Hepatocyte (in vitro differentiated cells): ENCODE measurements at regions not wholly inside any gene's neighbourhood (a gene's known extent, or its start where the extent isn't known, plus 50 kb on each side); places are given as distances from the start of the nearest gene placed in this dataset.

Experiments
- DNase-seq: peaks from one replicate; pipeline ENCODE4 v3.0.0-alpha.2; 2016; ENCODE audit warnings: low spot score
- H2AFZ ChIP-seq: fragments of 200-600 bp; sonication (generic); 2 replicates; pipeline ENCODE4 v1.6.0; 2016; ENCODE audit warnings: antibody characterized with exemption, mild to moderate bottlenecking
- H3K27ac ChIP-seq: fragments of 200-600 bp; sonication (generic); 2 replicates; pipeline ENCODE4 v1.5.1; 2016; ENCODE audit warnings: mild to moderate bottlenecking
- H3K27me3 ChIP-seq: fragments of 200-600 bp; sonication (generic); 2 replicates; pipeline ENCODE4 v1.6.1; 2016
- H3K36me3 ChIP-seq: fragments of 200-600 bp; sonication (generic); replicated peaks from 2 replicates; pipeline ENCODE4 v1.5.1; 2016; ENCODE audit warnings: low read depth; ENCODE audit not compliant: insufficient read depth
- H3K4me1 ChIP-seq: fragments of 200-600 bp; sonication (generic); 2 replicates; pipeline ENCODE4 v1.5.1; 2016; ENCODE audit warnings: mild to moderate bottlenecking, moderate library complexity; ENCODE audit not compliant: insufficient read depth
- H3K4me2 ChIP-seq: fragments of 200-600 bp; sonication (generic); 2 replicates; pipeline ENCODE4 v1.6.0; 2016
- H3K4me3 ChIP-seq: fragments of 200-600 bp; sonication (generic); 2 replicates; pipeline ENCODE4 v1.5.1; 2016; ENCODE audit warnings: mild to moderate bottlenecking
- H3K79me2 ChIP-seq: fragments of 200-600 bp; sonication (generic); 2 replicates; pipeline ENCODE4 v1.6.0; 2017; ENCODE audit warnings: mild to moderate bottlenecking
- H3K9me2 ChIP-seq: fragments of 200-600 bp; sonication (generic); replicated peaks from 2 replicates; pipeline ENCODE4 v1.6.0; 2017; ENCODE audit warnings: mild to moderate bottlenecking; ENCODE audit not compliant: insufficient read depth
- H3K9me3 ChIP-seq: fragments of 200-600 bp; sonication (generic); 2 replicates; pipeline ENCODE4 v1.5.1; 2016; ENCODE audit warnings: low read depth, mild to moderate bottlenecking
- H4K20me1 ChIP-seq: fragments of 200-600 bp; sonication (generic); 2 replicates; pipeline ENCODE4 v1.6.0; 2016; ENCODE audit warnings: mild to moderate bottlenecking; ENCODE audit not compliant: insufficient read depth, poor library complexity, severe bottlenecking
- EZH2 ChIP-seq: fragments of 200-600 bp; sonication (generic); IDR thresholded peaks from 2 replicates; pipeline ENCODE4 v1.6.1; 2016; ENCODE audit warnings: antibody characterized with exemption, mild to moderate bottlenecking, borderline replicate concordance
- EZH2phosphoT487 ChIP-seq: fragments of 200-600 bp; sonication (generic); IDR thresholded peaks from one replicate; pipeline ENCODE4 v1.6.1; 2018; ENCODE audit warnings: antibody characterized with exemption, mild to moderate bottlenecking, low read depth, moderate library complexity; ENCODE audit not compliant: unreplicated experiment, severe bottlenecking
- WGBS: methylation state at CpG from one replicate; pipeline ENCODE4 v1.1.6; 2016; ENCODE audit warnings: low lambda C conversion rate; ENCODE audit errors: missing lambda C conversion rate; 5-methylcytosine and 5-hydroxymethylcytosine counted together
- TF ChIP-seq, protein P1 (sequence below): fragments of 200-600 bp; sonication (generic); IDR thresholded peaks from 2 replicates; pipeline ENCODE4 v1.5.1; 2016; ENCODE audit warnings: antibody characterized with exemption, mild to moderate bottlenecking; ENCODE audit not compliant: poor library complexity

DNA sequence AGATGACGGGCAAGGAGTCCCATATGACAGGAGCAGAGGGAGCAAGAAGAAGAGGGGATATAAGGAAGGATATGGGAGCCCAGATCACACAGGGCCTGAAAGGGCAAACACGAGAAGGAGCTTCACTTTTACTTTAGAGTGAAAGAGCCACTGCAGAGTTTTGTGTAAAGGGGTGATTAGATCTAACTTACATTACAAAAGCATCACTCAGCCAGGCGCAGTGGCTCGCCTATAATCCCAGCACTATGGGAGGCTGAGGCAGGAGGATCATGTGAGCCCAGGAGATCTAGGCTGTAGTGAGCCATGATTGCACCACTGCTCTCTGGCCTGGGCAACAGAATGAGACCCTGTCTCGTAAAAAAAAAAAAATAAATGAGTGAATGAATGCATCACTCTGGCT, 91.1 kb downstream of the MPP7 start:
- H3K36me3 ChIP-seq, result no peaks in the 10 kb centered on the region
- H3K79me2 ChIP-seq, result no peaks in the 10 kb centered on the region
- H3K27me3 ChIP-seq, result no peaks in the 10 kb centered on the region
- H2AFZ ChIP-seq, result no peak overlapping the region
- H3K4me1 ChIP-seq, result peaks cover 6% of the 10 kb centered on the region
- TF ChIP-seq, protein P1, sequence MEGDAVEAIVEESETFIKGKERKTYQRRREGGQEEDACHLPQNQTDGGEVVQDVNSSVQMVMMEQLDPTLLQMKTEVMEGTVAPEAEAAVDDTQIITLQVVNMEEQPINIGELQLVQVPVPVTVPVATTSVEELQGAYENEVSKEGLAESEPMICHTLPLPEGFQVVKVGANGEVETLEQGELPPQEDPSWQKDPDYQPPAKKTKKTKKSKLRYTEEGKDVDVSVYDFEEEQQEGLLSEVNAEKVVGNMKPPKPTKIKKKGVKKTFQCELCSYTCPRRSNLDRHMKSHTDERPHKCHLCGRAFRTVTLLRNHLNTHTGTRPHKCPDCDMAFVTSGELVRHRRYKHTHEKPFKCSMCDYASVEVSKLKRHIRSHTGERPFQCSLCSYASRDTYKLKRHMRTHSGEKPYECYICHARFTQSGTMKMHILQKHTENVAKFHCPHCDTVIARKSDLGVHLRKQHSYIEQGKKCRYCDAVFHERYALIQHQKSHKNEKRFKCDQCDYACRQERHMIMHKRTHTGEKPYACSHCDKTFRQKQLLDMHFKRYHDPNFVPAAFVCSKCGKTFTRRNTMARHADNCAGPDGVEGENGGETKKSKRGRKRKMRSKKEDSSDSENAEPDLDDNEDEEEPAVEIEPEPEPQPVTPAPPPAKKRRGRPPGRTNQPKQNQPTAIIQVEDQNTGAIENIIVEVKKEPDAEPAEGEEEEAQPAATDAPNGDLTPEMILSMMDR, result no peak
- TF ChIP-seq EZH2, result no peak
- no peaks in the 10 kb centered on the region for H3K9me3 ChIP-seq
- no peak overlapping the region for H3K4me3 ChIP-seq
- H3K4me2 ChIP-seq, result no peak overlapping the region
- no peak overlapping the region for H3K27ac ChIP-seq
- WGBS, result 90% methylated on average over 5 of the region's 5 CpGs
- no peak for DNase-seq
- H4K20me1 ChIP-seq, result no peaks in the 10 kb centered on the region
- no peaks in the 10 kb centered on the region for H3K9me2 ChIP-seq

DNA sequence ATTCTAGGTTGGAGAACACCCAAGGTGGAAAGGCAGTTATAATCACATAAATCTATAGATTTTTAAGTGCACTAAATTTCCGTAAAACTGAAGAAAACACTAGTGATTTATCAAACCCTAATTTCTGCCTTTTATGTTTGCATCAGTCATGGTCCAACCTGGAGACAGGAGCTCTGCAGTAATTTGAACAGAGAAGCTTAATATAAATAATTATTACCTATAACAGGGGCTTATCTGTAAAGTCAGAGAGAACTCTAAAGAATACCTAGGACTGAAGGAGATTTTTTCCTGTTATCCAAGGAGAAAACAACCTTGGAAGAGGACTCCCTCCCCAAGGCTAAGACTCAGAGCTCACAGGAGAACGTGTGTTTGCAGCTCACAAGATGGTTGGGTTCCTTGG, 95.1 kb downstream of the MPP7 start:
- Histone ChIP-seq H3K27me3 (no peaks in the 10 kb centered on the region), H2AFZ (no peak overlapping the region), H3K4me2 (no peak overlapping the region), H3K79me2 (no peaks in the 10 kb centered on the region), H3K36me3 (no peaks in the 10 kb centered on the region), H4K20me1 (no peaks in the 10 kb centered on the region), H3K9me3 (no peaks in the 10 kb centered on the region), H3K4me1 (no peaks in the 10 kb centered on the region), H3K27ac (no peak overlapping the region), H3K4me3 (no peak overlapping the region), H3K9me2 (no peaks in the 10 kb centered on the region)
- DNase-seq, result no peak
- 92% methylated on average over 2 of the region's 2 CpGs for WGBS
- TF ChIP-seq EZH2phosphoT487 (no peak), EZH2 (no peak)
- TF ChIP-seq, protein P1, result no peak

DNA sequence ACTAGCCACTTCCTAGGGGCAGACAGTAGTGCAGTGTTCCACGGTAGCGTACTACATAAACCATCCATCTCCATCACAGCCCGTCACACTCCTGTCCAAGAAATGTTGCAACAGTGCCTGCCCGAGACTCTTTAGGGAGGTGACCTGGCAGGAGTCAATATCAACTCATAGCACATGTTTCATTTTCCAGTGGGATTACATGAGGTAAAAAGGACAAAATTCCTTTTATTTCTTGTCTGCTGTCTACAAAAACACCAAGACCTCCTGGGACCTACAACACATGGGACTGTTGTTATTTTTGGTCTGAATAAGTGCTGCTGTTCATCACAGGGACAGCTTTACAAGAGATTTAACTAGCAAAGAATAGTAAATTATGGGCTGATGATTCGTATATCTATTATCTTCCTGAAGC, 99.9 kb downstream of the MPP7 start:
- Histone ChIP-seq H3K27me3 (no peaks in the 10 kb centered on the region), H3K4me1 (no peaks in the 10 kb centered on the region), H3K4me2 (no peak overlapping the region), H3K4me3 (no peak overlapping the region), H3K79me2 (no peaks in the 10 kb centered on the region), H4K20me1 (no peaks in the 10 kb centered on the region), H3K27ac (no peak overlapping the region), H2AFZ (no peak overlapping the region), H3K9me2 (no peaks in the 10 kb centered on the region), H3K36me3 (no peaks in the 10 kb centered on the region), H3K9me3 (no peaks in the 10 kb centered on the region)
- TF ChIP-seq EZH2 (no peak), EZH2phosphoT487 (no peak)
- TF ChIP-seq, protein P1, result no peak
- DNase-seq, result no peak
- WGBS, result 55% methylated on average over 5 of the region's 5 CpGs
